ENCODE measurements at regions not wholly inside any gene's neighbourhood (a gene's known extent, or its start where the extent isn't known, plus 50 kb on each side); places are given as distances from the start of the nearest gene placed in this dataset.

- TF ChIP-seq CTCF (conservative IDR thresholded peaks at IDR 0.05; ENCODE audit: low read depth, low read length) (no peak), EZH2 (IDR thresholded peaks at IDR 0.05; ENCODE audit: borderline replicate concordance, low read depth, low read length, poor library complexity, severe bottlenecking) (no peak)
Observed at GRCh38 chr5:57825031-57825686, 342.5 kb upstream of the ACTBL2 start.
